Activated naive CD8-positive, alpha-beta T cell treated with anti-CD3 and anti-CD28 coated beads, Interleukin-2, amount 10 ng/mL, durations not matched to agents 7 days and 5 days (primary cell): ENCODE measurements at regions not wholly inside any gene's neighbourhood (a gene's known extent, or its start where the extent isn't known, plus 50 kb on each side); places are given as distances from the start of the nearest gene placed in this dataset.

Source experiments
- ATAC-seq: fragments of 150-1000 bp; cut with Tn5 transposase; one replicate; pipeline ENCODE4 v1.10.0; 2021; ENCODE audit warnings: low read depth, moderate library complexity
- POLR2A ChIA-PET: fragments of 350-600 bp; sonication (Branson Sonifier 250); formaldehyde crosslinking; loops from one replicate; lab custom pipeline; 2021; ENCODE audit warnings: antibody characterized with exemption; lab: Charles Lee
- DNase-seq: peaks from one replicate; pipeline ENCODE4 v3.0.0; 2021
- H3K27ac Mint-ChIP-seq: one replicate; pipeline ENCODE4 v1.8.0; 2022; ENCODE audit warnings: mild to moderate bottlenecking, mixed read lengths
- H3K27me3 Mint-ChIP-seq: one replicate; pipeline ENCODE4 v1.8.0; 2022; ENCODE audit warnings: mild to moderate bottlenecking, moderate library complexity, mixed read lengths
- H3K36me3 Mint-ChIP-seq: one replicate; pipeline ENCODE4 v1.8.0; 2021; ENCODE audit warnings: mild to moderate bottlenecking, mixed read lengths
- H3K4me1 Mint-ChIP-seq: one replicate; pipeline ENCODE4 v1.8.0; 2021; ENCODE audit warnings: mixed read lengths
- H3K4me3 Mint-ChIP-seq: one replicate; pipeline ENCODE4 v1.8.0; 2022; ENCODE audit warnings: mild to moderate bottlenecking, moderate library complexity, mixed read lengths
- H3K9me3 Mint-ChIP-seq: one replicate; pipeline ENCODE4 v1.8.0; 2021; ENCODE audit warnings: mixed read lengths

DNA sequence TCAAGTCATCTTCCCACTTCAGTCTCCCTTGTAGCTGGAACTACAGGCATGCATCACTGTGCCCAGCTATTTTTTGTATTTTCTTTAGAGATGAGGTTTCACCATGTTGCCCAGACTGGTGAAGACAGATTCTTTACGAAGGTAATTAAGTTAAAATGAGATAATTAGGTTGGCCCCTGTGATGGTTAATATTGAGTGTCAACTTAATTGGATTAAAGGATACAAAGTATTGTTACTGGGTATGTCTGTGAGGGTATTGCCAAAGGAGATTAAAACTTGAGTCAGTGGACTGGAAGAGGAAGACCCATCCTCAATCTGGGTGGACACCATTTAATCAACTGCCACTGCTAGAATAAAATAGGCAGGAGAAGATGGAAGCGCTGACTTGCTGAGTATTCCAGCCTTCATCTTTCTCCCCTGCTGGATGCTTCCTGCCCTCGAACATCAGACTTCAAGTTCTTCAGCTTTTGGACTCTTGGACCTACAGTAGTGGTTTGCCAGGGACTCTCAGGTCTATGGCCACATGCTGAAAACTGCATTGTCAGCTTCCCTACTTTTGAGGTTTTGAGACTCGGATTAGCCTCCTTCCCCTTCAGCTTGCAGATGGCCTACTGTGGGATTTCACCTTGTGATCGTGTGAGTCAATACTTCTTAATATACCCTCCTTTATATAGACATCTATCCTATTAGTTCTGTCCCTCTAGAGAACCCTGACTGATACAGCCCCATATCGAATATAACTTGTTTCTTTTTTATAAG is 269.1 kb downstream of the TMX3 start:
- H3K36me3 Mint-ChIP-seq: no peaks in the 10 kb centered on the region
- no peak for DNase-seq
- peaks cover 2% of the 10 kb centered on the region for H3K27me3 Mint-ChIP-seq
- no peaks in the 10 kb centered on the region for H3K9me3 Mint-ChIP-seq
- no peak overlapping the region for H3K4me3 Mint-ChIP-seq
- H3K4me1 Mint-ChIP-seq: no peaks in the 10 kb centered on the region
- no peak for ATAC-seq
- POLR2A ChIA-PET: no interaction called here
- H3K27ac Mint-ChIP-seq: no peak overlapping the region

DNA sequence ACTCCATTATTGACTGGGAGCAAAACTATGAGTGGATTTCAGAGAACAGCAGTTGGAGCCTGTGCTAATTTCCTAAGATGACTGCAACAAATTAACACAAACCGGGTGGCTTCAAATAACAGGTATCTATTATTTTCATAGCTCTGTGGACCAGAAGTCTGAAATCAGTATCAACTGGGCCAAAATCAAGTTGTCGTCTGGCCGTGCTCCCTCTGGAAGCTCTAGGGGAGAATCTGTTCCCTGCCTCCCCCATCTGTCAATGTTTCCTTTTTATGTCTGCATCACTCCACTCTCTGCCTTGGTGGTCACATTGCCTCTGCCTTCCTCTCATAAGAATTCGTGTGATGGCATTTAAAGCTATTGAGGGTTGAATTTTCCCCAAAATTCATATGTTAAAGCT is 269.8 kb downstream of the TMX3 start:
- H3K4me1 Mint-ChIP-seq: no peaks in the 10 kb centered on the region
- H3K9me3 Mint-ChIP-seq: no peaks in the 10 kb centered on the region
- DNase-seq (no peak), ATAC-seq (no peak)
- no peak overlapping the region for H3K27ac Mint-ChIP-seq
- POLR2A ChIA-PET: no interaction called here
- H3K4me3 Mint-ChIP-seq: no peak overlapping the region
- no peaks in the 10 kb centered on the region for H3K36me3 Mint-ChIP-seq
- peaks cover 2% of the 10 kb centered on the region for H3K27me3 Mint-ChIP-seq

- Mint-ChIP-seq H3K36me3 (no peaks in the 10 kb centered on the region), H3K4me1 (peaks cover 6% of the 10 kb centered on the region), H3K27me3 (peaks cover 2% of the 10 kb centered on the region), H3K27ac (no peak overlapping the region), H3K4me3 (no peak overlapping the region), H3K9me3 (peaks cover 8% of the 10 kb centered on the region)
- DNase-seq: no peak
- POLR2A ChIA-PET: no interaction called here
- no peak for ATAC-seq
Measured at GRCh38 chr18:68441241-68441640, 273.7 kb downstream of the TMX3 start.

- Mint-ChIP-seq H3K36me3 (no peaks in the 10 kb centered on the region), H3K4me1 (peaks cover 7% of the 10 kb centered on the region), H3K27ac (no peak overlapping the region), H3K4me3 (no peak overlapping the region), H3K9me3 (peaks cover 8% of the 10 kb centered on the region), H3K27me3 (peaks cover 2% of the 10 kb centered on the region)
- ATAC-seq (no peak), DNase-seq (no peak)
- POLR2A ChIA-PET: no interaction called here
Measured at GRCh38 chr18:68440433-68440832, 274.5 kb downstream of the TMX3 start.

GRCh38 chr18:68439642-68440041 is 275.3 kb downstream of the TMX3 start:
- Mint-ChIP-seq H3K36me3 (no peaks in the 10 kb centered on the region), H3K4me1 (peaks cover 7% of the 10 kb centered on the region), H3K4me3 (no peak overlapping the region), H3K27ac (no peak overlapping the region), H3K9me3 (peaks cover 8% of the 10 kb centered on the region), H3K27me3 (peaks cover 2% of the 10 kb centered on the region)
- POLR2A ChIA-PET: no interaction called here
- no peak for DNase-seq
- ATAC-seq: no peak

GRCh38 chr18:68438983-68439382 is 275.9 kb downstream of the TMX3 start:
- Mint-ChIP-seq H3K27me3 (peaks cover 2% of the 10 kb centered on the region), H3K27ac (no peak overlapping the region), H3K4me1 (peaks cover 7% of the 10 kb centered on the region), H3K4me3 (no peak overlapping the region), H3K36me3 (no peaks in the 10 kb centered on the region), H3K9me3 (peaks cover 8% of the 10 kb centered on the region)
- DNase-seq (no peak), ATAC-seq (no peak)
- POLR2A ChIA-PET: no interaction called here

DNA sequence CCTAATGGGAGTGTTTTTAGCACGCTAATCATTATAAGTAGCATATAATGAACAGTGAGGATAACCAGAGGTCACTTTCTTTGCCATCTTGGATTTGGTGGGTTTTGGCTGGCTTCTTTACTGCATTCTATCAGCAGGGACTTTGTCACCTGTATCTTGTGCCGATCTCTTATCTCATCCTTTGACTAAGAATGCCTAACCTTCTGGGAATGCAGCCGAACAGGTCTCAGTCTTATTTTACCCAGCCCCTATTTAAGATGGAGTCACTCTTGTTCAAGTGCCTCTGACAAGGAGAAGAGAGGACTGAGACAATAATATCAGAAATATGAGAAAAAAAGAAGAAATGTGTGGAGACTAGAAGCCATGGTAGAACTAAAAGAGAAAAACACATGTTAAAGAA is 276.4 kb downstream of the TMX3 start:
- H3K27me3 Mint-ChIP-seq: peaks cover 2% of the 10 kb centered on the region
- no peaks in the 10 kb centered on the region for H3K36me3 Mint-ChIP-seq
- no peak overlapping the region for H3K4me3 Mint-ChIP-seq
- POLR2A ChIA-PET: no interaction called here
- peaks cover 7% of the 10 kb centered on the region for H3K4me1 Mint-ChIP-seq
- H3K27ac Mint-ChIP-seq: no peak overlapping the region
- peaks cover 8% of the 10 kb centered on the region for H3K9me3 Mint-ChIP-seq
- ATAC-seq (no peak), DNase-seq (no peak)

GRCh38 chr18:68436485-68436884 is 278.4 kb downstream of the TMX3 start:
- Mint-ChIP-seq H3K4me1 (peaks cover 7% of the 10 kb centered on the region), H3K27me3 (no peaks in the 10 kb centered on the region), H3K9me3 (peaks cover 8% of the 10 kb centered on the region), H3K36me3 (no peaks in the 10 kb centered on the region), H3K4me3 (no peak overlapping the region), H3K27ac (no peak overlapping the region)
- no peak for ATAC-seq
- POLR2A ChIA-PET: no interaction called here
- DNase-seq: no peak

DNA sequence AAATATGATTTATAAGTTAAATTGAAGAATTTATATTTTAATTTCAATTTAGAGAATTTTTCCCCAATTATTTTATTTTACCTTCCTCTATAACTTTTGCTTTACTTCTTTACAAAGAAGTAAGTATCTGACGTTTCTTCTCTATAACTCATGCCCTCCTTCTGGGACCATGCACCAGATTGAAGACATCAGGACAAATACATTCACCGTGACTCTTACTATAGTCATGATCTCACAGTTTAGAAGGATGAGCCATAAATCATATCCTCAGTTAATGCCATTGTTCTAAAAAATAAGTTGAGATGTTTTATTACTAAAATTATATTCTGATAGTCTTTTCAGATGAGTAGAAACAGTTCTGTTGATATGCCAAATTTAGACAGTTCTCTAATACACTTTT is 279.3 kb downstream of the TMX3 start:
- Mint-ChIP-seq H3K27ac (no peak overlapping the region), H3K4me1 (peaks cover 7% of the 10 kb centered on the region), H3K27me3 (no peaks in the 10 kb centered on the region), H3K36me3 (no peaks in the 10 kb centered on the region), H3K9me3 (peaks cover 8% of the 10 kb centered on the region), H3K4me3 (no peak overlapping the region)
- POLR2A ChIA-PET: no interaction called here
- ATAC-seq (no peak), DNase-seq (no peak)

GRCh38 chr18:68431922-68432198 is 283.0 kb downstream of the TMX3 start:
- POLR2A ChIA-PET: no interaction called here
- Mint-ChIP-seq H3K27ac (no peak overlapping the region), H3K4me1 (peaks cover 7% of the 10 kb centered on the region), H3K36me3 (no peaks in the 10 kb centered on the region), H3K27me3 (peaks cover 2% of the 10 kb centered on the region), H3K9me3 (peaks cover 4% of the 10 kb centered on the region), H3K4me3 (no peak overlapping the region)
- ATAC-seq: no peak
- DNase-seq: no peak

DNA sequence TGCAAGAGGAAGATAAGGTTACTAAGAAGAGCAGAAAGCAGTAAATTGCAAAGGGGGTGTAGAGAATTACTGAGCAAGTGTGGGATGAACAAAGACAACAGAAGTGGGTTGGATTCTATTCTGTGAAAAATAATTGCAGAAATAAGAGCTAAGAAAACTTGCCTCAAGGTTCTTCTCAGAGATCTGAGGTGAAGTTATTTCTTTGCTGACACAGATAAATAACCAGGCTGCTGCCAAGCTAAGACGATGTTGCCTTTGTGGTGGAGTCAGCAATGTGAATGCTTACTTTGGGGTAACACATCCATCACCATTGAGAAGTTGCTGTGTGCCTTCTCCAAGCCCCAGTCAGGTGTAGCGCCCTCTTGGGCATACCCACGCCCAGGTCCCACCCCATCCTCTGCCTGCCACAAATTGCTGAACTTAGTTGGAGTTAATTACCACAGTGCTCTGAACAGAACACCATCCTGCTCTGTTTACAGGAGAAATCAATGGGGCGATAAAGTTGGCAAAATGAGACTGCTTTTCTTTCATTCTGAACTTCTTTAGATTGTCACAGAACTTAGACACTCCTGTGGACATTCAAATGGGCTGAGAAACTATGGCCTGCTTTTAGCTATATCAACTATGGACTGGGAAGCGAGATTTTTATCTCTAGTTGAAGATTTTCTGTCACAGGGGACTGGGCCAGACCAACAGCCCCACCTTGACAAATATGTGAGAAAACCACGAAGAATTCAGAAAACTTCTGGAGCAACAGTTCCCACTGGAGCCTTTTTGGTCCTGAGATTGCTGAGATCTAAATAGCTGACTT is 283.6 kb downstream of the TMX3 start:
- Mint-ChIP-seq H3K4me1 (peaks cover 2% of the 10 kb centered on the region), H3K27ac (no peak overlapping the region), H3K4me3 (no peak overlapping the region), H3K36me3 (no peaks in the 10 kb centered on the region), H3K27me3 (peaks cover 2% of the 10 kb centered on the region), H3K9me3 (peaks cover under 1% of the 10 kb centered on the region)
- DNase-seq: no peak
- POLR2A ChIA-PET: no interaction called here
- no peak for ATAC-seq

GRCh38 chr18:68429841-68430240 is 285.1 kb downstream of the TMX3 start:
- no peaks in the 10 kb centered on the region for H3K9me3 Mint-ChIP-seq
- no peak for ATAC-seq

GRCh38 chr18:68429111-68429510 is 285.8 kb downstream of the TMX3 start:
- H3K27me3 Mint-ChIP-seq: peaks cover 2% of the 10 kb centered on the region
- POLR2A ChIA-PET: no interaction called here
- H3K9me3 Mint-ChIP-seq: no peaks in the 10 kb centered on the region
- no peak overlapping the region for H3K27ac Mint-ChIP-seq
- ATAC-seq (no peak), DNase-seq (no peak)
- no peaks in the 10 kb centered on the region for H3K4me1 Mint-ChIP-seq
- no peaks in the 10 kb centered on the region for H3K36me3 Mint-ChIP-seq
- H3K4me3 Mint-ChIP-seq: no peak overlapping the region

More at GRCh38 chr18:68429841-68430240, 285.1 kb downstream of the TMX3 start:
- Mint-ChIP-seq H3K4me3 (no peak overlapping the region), H3K27me3 (peaks cover 2% of the 10 kb centered on the region), H3K4me1 (no peaks in the 10 kb centered on the region), H3K36me3 (no peaks in the 10 kb centered on the region), H3K27ac (no peak overlapping the region)
- POLR2A ChIA-PET: no interaction called here
- no peak for DNase-seq

DNA sequence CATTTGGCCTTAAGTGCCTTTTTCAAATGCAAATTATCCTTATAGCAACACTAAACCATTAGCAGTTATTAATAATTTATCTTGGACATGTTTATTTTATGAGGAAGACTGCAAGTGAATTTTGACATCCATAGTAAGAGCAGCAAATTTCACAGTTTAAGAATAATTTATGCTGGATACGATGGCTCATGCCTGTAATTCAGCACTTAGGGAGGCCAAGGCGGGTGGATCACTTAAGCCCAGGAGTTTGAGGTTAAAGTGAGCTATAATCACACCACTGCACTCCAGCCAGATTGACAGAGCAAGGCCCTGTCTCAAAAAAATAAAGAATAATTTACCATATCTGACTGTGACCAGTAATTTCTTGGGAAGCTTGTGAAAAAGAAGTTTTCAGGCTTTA is 286.2 kb downstream of the TMX3 start:
- POLR2A ChIA-PET: no interaction called here
- no peak overlapping the region for H3K4me3 Mint-ChIP-seq

More for the DNA sequence above, 286.2 kb downstream of the TMX3 start:
- H3K9me3 Mint-ChIP-seq: no peaks in the 10 kb centered on the region
- H3K4me1 Mint-ChIP-seq: no peaks in the 10 kb centered on the region
- ATAC-seq: no peak
- no peak for DNase-seq
- H3K36me3 Mint-ChIP-seq: no peaks in the 10 kb centered on the region
- peaks cover 2% of the 10 kb centered on the region for H3K27me3 Mint-ChIP-seq
- no peak overlapping the region for H3K27ac Mint-ChIP-seq
